GM20000 (cell line): ENCODE measurements at regions not wholly inside any gene's neighbourhood (a gene's known extent, or its start where the extent isn't known, plus 50 kb on each side); places are given as distances from the start of the nearest gene placed in this dataset.

ENCODE experiments used
- DNase-seq: peaks from one replicate; pipeline ENCODE4 v3.0.0; 2012; ENCODE audit warnings: low spot score
- CTCF ChIP-seq: IDR thresholded peaks from 2 replicates; pipeline ENCODE4 v1.5.1; 2012; ENCODE audit warnings: mild to moderate bottlenecking, control low read depth; ENCODE audit errors: extremely low read depth, missing control alignments

- TF ChIP-seq CTCF, result no peak
- no peak for DNase-seq
Measured at GRCh38 chr9:110069326-110070248, 138.4 kb downstream of the C9orf152 start.

GRCh38 chr9:110072597-110073355 lies 135.2 kb downstream of the C9orf152 start:
- no peak for DNase-seq
- no peak for TF ChIP-seq CTCF

- no peak for DNase-seq
Measured at GRCh38 chr9:110073356-110073905, 134.5 kb downstream of the C9orf152 start.

GRCh38 chr9:110076894-110077725 lies 130.8 kb downstream of the C9orf152 start:
- DNase-seq, result no peak
- no peak for TF ChIP-seq CTCF

More at GRCh38 chr9:110073356-110073905, 134.5 kb downstream of the C9orf152 start:
- no peak for TF ChIP-seq CTCF

GRCh38 chr9:110077925-110078324 lies 130.0 kb downstream of the C9orf152 start:
- no peak for TF ChIP-seq CTCF
- DNase-seq, result no peak

- no peak for DNase-seq
- no peak for TF ChIP-seq CTCF
Measured at GRCh38 chr9:110078604-110079003, 129.4 kb downstream of the C9orf152 start.
